DMS153 treated with DMSO at 0.1 percent for 48 hours (cell line): ENCODE measurements at regions not wholly inside any gene's neighbourhood (a gene's known extent, or its start where the extent isn't known, plus 50 kb on each side); places are given as distances from the start of the nearest gene placed in this dataset.

Source experiments
- DNase-seq: peaks from one replicate; lab custom pipeline; 2025; ENCODE audit not compliant: unreplicated experiment; lab: John Stamatoyannopoulos, UW

DNA sequence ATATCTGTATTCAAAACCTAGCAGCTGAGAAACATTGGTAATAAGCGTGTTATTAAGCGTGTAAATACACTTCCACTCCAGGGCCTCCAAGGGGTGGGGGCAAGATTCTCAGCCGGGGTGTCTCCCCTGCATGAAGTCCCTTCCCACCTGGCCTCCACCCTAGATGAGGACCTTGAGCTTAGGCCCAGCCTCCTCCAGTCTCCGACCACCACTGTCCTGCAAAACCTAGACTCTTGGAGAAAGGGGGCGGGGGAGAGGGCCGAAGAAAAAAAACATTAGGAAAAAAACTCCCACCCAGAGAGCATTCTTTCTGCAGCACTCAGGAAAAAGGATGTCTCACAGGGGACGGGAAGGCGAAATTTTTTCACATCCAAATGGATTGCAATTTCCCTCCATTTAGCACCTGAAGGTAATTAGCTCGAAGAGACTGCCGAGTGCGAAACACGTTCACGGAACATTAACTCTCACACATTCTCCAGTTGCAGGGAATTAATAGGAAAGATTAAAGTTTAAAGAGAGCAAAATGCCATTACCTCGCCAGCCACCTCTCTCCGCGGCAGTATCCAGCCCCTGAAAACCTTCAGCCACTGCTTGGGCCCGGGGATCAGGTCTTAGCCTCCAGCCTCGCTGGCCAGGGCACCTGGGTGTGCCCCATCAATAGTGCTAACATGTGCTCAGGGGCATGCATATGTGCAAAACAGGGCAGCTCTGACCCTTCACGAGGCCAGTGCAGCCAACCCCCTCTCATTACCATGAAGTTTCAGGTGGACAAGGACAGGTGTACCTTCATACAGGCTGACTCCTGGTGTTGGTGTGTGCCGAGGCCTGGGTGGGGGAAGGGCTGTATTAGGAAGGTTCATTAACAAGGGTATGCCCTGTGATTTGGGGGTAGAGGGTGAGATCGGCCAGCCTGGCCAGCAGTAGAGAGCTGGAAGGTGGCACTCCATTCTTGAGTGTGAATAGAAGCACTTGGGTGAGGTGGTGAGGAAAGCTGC lies 77.2 kb downstream of the HIF1AN start:
- DNase-seq: no peak

DNA sequence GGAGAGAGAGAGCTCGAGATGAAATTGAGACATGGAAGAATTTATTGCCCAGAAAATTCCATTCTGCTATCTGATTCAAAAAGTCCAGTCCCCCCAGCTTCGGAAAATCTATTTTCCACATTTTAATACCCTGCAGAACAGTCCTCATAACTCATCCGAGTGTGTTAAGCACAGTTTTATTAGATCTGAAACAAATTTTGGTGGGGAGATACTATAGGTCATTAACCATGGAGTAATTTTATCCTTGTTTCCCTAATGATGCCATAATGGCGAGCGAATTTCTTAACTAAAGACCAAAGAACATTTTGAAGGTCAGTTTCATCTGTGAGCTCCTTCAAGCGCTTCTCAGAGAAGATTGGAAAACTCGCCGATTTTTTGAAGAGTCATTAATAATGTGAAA lies 78.1 kb downstream of the HIF1AN start:
- no peak for DNase-seq

DNA sequence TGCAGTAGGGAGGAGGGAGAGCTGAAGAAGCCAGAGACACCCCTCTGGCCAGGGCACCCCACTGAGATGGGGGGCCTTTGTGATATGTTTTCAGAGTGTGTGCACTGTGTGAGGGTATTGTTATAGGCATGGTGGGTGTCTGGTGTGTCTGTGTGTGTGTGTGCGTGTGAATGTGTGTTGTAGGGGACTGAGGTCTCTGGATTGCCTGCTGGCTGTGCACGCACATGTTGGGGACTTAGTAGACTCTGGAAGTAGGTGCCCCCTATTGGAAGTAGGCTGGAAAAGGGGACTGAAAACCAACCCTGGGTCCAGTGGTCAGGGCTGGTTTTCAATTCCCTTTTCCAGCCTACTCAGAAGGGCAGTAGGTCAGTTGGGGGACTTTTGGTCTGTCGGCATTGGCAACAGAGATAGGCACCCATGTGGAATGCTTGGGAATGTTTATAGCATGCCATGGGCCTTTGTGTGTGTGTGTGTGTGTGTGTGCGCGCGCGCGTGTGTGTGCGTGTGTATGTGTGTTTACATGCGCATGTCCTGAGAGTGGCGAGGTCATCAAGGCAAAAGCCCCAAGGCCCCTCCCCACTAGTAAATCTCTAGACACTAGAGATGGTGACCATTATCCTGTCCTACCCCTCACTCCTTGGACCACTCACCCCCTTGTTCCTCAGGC lies 78.8 kb downstream of the HIF1AN start:
- no peak for DNase-seq

DNA sequence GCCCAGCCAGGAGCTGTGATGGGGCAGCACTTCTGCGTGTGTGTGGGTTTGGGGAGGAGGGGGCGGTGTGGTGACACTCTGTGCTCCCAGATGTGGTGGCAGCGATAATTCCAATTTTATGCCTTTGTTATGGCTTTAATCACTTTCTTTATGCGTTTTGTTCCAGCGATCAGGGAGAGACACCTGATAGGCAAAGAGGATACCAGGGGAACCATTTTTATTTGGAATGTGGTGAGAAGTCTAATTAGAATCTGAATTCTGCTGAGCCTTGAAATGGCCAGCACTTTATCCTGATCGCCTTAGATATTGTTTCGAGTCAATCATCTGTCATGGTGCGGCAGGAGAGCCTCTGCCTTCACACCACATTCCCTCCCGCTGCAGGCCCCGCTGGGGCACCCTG lies 79.5 kb downstream of the HIF1AN start:
- DNase-seq: no peak

DNA sequence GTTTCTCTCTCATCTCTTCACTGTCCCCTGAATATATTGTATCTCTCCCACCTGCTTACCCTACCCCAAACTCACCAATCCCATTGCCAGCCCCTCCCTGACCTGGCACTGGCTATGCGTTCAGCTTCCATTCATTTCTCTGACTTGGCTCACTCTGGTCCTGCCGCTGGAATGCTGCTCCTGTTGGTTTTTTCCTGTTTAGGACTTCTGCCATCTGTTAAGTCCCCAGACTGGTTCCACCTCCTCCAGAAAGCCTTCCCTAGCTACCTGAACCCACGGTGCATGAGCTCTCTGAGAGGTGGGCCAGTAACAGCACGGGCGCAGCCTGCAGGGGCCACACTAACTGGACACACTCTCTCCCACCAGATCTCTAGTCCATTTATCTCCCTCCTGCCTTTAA lies 80.2 kb downstream of the HIF1AN start:
- no peak for DNase-seq

DNA sequence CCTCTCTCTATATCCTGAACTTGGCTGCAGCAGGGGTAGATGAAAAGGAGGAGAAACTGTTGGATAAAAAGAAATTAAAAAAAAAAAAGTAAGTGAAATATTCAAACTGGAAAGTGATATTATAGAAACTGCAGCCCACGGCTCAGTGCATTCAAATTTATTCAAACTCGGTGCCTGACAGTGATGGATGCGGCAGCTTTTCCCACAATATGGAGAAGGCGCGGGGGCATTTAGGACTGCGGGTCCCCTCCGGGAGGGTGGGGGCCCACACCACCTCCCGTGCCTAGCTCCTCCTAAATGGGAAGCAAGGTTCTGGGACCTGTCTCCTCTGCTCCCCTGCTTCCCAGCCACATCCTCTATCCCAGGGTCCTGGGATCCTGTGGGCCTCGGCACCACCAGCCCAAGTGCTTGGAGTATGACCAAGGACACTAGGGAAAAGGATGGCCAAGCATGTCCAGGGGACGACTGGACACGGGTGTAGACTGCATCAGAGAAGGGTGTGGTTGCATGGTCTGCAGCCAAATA lies 82.4 kb downstream of the HIF1AN start:
- no peak for DNase-seq

DNA sequence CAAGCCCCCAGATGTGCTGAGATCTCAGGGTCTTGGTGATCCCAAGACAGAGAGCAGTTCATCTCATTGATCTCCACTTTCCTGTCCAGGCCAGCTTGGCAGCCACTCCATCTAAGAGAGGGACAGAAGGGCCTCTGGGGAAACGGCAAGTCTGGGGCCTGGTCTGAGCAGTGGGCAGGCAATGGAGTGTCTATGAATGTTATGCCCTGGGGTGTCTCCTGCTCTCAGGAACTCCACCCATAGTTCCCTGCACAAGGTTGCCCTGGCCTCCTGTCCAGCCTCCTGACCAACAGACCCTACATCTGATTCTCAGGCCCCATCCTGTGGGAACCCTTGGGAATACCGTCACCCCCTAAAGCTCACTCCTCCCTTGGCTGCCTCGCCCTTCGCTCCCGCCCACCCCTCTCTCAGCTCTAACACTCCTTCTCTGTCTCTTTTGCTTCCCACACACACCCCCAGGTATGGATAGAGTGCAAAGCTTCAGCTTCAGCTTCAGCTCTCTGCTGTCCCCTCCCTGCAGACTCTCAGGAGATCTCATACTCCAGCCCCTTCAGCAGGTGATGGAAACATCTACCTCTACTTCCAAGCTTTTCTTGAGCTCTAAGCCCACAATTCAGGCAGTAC lies 83.0 kb downstream of the HIF1AN start:
- DNase-seq: no peak

DNA sequence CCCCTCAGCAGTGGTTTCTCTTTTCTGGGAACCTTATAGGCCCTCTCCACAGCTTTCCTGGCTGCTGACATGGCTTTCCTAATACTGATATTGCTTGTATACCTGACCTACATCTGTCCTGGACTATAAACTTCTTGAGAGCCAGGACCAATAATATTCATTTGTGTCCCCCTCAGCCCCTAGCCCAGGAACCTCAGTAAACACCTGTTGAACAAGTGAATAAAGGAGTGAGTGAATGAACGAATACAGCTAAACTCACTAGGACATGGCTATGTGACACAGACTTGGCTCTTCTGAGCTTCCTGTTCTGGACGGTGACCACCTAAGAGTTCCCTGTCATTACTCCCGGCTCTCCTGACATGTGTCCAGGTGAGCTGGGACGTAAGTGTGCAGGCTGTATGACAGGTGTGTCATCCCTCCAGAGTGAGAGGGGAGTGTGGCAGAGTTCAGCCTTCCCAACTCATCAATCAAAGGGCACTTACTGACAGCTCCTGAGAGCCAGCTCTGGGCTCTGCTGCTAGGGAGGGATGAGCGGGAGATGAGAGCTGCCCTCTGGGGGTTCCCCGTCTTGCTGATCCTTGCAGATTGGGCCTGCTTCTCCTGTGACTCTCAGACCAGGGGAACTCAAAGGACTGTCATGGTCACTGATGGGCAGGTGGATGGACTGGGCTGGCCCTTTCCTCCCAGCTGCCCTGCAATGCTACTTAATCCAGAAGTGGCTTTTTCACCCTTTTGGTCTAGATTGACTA lies 84.5 kb downstream of the HIF1AN start:
- DNase-seq: no peak

DNA sequence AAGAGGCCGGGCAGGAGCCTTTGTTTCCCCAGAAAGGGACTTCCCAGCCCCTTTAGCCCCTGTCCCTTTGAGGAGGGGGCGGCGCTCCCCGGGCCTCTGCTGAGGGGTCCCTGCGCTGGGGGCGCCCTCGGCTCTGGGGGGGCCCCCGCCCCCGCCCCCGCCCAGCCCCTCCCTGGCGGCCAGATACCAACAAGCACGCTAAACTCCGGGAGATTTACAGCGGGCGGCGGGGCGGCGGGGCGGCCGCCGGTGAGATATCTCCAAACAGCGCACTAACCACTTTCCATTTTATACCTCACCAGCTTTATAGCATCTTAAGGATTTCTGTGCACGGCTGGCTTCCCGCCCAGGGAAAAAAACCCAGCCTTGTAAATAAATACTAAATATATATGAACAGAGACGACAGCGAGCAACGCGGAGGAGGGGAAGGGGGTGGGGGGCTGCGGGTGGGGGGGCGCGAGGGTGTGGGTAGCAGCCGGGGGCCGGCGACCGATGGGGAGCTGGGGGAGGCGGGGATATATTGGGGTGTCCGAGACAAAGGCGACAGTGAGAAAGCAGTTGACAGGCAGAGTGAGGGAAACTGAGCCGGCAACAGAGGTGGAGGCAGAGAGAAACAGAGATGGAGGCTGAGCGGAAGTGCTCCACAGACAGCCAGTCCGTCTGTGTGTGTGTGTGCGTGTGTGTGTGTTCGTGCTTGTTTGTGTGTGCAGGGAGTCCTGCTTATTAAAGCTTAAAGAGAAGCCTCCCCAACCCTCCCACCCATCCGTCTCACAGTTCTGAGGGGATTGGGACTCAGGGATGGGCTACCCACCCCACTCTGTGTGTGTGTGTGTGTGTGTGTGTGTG lies 85.8 kb downstream of the HIF1AN start:
- no peak for DNase-seq

DNA sequence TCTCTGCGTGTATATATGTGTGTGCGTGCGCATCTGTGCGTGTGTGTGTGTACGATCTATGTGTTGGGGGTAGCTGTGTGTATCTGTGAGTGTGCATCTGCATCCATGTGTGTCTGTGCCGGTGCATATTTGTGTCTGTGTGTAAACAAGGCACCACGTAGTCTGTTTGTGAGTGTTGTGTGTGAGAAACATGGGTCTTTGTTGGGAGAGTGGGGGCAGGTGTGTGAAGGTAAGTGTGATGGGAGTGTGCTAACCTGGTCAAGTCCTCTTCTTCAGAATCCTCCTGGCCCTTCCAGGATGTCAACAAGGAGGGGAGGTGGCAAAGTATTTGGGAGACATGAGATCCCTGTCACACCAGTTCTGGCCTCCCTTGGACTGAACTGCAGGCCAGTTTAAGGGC lies 87.2 kb downstream of the HIF1AN start:
- DNase-seq: no peak

DNA sequence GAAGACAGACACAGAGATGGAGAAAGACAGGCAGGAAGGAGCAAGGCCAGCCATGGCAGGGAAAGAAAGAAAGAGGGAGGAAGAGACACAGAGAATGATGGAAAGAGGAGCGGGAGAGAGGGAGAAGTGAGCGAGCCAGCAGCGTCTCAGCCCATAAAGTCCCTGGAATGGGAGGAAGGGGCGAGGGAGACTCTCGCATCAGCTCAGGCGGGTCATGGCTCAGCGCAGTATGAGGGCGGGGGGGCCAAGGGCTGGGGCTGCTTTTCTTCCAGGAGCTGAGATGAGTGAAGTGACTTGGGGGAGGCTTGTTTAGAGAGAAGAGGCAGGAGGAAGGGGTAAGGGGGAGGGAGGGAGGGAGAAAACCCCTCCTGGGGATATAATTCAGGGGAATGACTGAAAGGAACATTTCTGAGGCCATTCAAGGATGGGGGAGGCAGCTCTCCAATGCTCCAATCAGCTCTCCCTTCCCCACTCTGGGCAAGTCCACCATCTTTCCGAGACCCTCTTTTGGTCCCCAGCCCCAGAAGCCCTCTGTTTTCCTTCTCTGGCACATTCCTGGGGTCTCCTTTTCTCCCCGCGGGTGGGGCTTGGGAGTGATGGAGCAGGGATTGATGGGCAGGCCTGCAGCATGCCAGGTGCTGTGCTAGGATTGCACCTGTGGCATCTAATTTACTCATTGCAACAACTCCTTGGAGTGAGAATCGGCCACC lies 87.9 kb downstream of the HIF1AN start:
- DNase-seq: no peak

DNA sequence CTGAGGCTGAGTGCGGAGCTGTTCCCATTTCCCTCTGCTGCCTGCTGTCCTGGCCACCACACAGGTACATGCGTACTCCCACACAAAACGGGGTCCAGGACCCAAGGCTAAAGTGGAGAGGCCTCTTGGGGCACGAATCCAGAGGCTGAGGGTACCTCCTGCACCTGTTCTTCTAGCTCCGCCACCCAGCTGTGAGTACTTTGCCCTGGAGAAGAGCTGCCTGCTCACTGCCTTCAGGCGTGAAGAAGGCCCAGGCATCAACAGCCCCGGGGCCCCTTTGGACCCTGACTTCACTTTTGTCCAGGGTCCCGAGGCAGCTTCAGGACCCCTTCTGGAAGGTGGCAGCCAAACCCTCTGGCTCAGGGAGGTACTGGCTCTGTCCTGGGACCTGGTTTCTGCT lies 88.6 kb downstream of the HIF1AN start:
- DNase-seq: no peak

DNA sequence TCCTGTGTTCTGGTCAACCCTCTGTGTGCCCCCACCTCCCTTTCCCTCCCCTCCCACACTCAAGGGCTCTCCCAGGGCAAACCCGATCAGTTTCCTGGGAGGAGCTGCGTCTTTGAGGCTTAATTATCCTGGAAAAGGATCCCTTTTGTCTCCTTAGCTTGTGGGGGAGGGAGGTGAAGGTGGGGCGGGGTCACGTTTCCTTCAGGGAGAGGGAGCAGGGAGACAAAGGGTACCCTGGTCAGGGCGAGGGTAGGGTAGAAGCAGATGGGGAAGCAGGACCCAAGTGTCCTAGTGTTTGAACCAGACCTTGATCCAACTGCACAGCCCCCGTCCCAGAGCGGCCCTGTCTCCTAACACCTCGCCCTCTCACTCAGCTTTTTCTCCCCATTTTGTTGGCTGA lies 90.1 kb downstream of the HIF1AN start:
- no peak for DNase-seq

DNA sequence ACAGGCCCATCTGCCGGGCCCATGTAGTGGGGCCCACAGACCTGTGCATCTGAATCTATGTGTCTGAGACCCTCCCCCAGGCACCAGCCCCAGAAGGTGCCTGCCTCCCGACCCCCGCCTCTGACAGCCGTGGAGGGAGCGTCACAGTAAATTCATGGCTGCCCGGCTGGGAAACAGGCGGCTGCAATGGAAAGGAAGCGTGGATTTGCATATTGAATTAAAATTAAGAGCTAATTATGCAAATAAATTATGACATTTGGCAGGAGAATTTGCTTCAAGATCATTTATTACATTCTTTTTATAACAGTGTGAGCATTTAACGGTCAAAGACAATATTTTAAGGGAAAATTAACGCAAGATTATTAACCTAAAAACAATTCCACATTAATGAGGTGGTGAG lies 92.3 kb downstream of the HIF1AN start:
- no peak for DNase-seq

DNA sequence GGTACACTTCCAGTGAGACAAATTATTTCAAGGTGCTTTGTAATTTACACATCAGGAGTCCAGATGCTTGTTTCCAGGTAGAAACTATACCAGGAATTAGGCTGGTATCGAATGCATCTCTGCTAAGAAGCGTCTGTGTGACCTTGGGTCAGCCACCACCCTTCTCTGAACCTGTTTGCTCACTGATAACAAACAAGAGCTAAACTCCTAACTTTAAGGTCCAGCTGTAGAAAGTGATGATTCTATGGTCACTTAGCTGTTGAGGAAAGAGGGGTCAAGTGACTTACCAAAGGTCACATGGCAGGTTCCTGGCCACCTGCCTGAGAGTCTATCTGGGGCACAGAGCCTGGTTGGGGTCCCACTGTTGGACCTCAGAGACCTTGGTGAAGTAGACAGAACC lies 95.4 kb downstream of the HIF1AN start:
- no peak for DNase-seq

DNA sequence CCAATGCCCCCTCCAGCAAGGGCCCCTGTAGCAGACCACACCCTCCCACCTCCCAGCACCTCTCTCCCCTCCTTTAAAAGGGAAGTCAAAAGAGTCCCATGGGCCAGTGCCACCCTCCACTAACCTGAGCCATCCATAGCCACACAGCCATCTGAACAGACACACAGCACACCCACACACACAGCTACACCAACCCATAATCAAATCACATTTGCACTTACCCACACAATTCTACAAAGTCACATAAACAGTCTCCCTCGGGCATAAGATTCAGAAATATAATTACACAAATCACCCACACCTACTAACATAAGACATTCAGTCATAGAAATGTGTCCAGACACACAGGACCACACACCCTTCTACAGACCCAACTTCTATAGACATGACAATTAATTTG lies 96.3 kb downstream of the HIF1AN start:
- DNase-seq: no peak

DNA sequence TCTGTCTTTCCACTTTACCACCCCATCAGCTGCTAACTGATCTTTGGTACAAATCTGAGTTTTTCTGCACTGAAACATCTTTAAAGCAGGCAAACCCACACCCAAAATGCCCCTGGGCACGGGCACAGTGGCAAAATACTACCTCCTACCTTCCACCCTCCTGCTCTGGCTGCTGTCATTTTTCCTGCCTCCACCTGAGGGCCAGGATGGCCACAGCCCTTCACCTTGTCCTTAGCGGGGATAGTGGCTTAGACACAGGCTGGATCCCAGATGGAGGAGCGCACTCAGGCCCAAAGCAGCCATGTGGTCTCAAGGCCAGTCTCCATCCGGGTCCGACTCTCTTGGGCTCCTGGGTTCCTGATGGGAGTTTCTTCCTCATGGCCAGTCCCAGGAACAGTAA lies 98.3 kb downstream of the HIF1AN start:
- DNase-seq: no peak

DNA sequence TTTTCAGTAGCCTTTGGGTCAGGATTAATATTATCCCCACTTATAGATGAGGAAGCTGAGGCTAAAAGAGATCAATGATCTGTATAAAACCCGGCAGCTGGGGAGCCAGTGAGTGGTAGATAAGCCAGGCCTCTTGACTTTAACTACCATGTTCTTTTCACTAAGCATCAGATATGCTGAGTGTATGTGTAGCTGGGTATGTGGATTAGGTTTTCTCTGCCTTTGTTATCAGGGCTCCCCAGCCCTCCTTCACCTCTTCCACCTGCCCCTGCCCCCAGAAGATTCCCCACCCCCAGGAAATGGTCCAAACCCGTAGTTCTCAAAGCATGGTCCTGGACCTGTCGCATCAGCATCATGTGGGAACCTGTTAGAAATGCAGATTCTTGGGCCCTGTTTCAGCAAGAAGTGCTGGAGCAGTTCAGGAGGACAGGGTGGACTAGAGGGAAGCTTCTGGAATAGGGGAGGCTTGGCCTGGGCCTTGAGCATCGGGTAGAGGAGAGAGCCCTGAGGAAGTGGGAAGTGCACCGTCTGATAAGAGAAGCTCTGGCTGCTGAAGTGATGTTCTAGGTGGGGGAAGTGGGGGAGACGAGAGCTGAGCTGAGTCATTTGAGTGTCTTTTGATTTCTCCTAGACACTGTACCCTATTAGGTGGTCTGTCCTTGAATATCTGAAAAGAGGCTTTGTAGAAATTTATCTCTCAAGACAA lies 101.3 kb downstream of the HIF1AN start:
- no peak for DNase-seq

DNA sequence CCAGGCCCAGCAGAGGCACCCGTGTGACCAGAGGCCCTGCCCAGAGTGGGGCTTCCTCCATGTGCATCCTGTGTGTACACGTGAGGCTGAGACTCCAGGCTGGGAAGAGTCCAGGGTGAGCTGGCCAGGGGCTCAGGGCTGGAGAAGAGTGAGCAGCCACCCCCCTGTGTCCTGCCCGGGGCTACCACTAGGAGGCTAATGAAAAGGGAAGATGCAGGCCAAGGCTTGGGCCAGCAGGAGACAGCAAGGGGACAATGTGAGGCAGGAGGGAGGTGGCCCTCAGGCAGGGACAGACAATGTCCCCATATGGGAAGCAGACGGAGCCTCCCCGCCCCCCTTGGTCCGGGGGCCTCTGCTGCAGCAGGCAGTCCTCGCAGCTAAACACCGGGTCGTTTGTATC lies 102.0 kb downstream of the HIF1AN start:
- no peak for DNase-seq
